Activated CD8-positive, alpha-beta T cell treated with anti-CD3 and anti-CD28 coated beads for 36 hours (primary cell): ENCODE measurements at regions not wholly inside any gene's neighbourhood (a gene's known extent, or its start where the extent isn't known, plus 50 kb on each side); places are given as distances from the start of the nearest gene placed in this dataset.

Experiments used
- ATAC-seq: fragments of 200-7000 bp; cut with Tn5 transposase; one replicate; pipeline ENCODE4 v1.10.0; 2021; ENCODE audit warnings: mild to moderate bottlenecking, moderate library complexity
- CTCF ChIA-PET: fragments of 350-600 bp; sonication (Branson Sonifier 250); formaldehyde crosslinking; loops from one replicate; lab custom pipeline; 2021; ENCODE audit warnings: antibody characterized with exemption; lab: Charles Lee
- POLR2A ChIA-PET: fragments of 350-600 bp; sonication (Branson Sonifier 250); formaldehyde crosslinking; loops from one replicate; lab custom pipeline; 2021; ENCODE audit warnings: antibody characterized with exemption; lab: Charles Lee
- DNase-seq: peaks from one replicate; pipeline ENCODE4 v3.0.0-alpha.2; 2020
- H3K27ac Mint-ChIP-seq: one replicate; pipeline ENCODE4 v1.8.0; 2021; ENCODE audit warnings: mild to moderate bottlenecking, mixed read lengths
- H3K27me3 Mint-ChIP-seq: one replicate; pipeline ENCODE4 v1.8.0; 2021; ENCODE audit warnings: mixed read lengths
- H3K36me3 Mint-ChIP-seq: one replicate; pipeline ENCODE4 v1.8.0; 2021; ENCODE audit warnings: low read depth, mixed read lengths
- H3K4me1 Mint-ChIP-seq: one replicate; pipeline ENCODE4 v1.8.0; 2021; ENCODE audit warnings: low read depth, mixed read lengths
- H3K4me3 Mint-ChIP-seq: one replicate; pipeline ENCODE4 v1.8.0; 2021; ENCODE audit warnings: mild to moderate bottlenecking, moderate library complexity, mixed read lengths
- H3K9me3 Mint-ChIP-seq: one replicate; pipeline ENCODE4 v1.8.0; 2021; ENCODE audit warnings: mixed read lengths
- intact Hi-C: fragments of 100-400 bp; cut with micrococcal nuclease; formaldehyde crosslinking; loops from one replicate; pipeline ENCODE4 v1.10.0; 2022
- TF ChIP-seq, protein P1 (sequence below): fragments of 200-600 bp; IDR thresholded peaks from one replicate; pipeline ENCODE4 v1.8.0; 2022; ENCODE audit warnings: antibody characterized with exemption, mild to moderate bottlenecking

DNA sequence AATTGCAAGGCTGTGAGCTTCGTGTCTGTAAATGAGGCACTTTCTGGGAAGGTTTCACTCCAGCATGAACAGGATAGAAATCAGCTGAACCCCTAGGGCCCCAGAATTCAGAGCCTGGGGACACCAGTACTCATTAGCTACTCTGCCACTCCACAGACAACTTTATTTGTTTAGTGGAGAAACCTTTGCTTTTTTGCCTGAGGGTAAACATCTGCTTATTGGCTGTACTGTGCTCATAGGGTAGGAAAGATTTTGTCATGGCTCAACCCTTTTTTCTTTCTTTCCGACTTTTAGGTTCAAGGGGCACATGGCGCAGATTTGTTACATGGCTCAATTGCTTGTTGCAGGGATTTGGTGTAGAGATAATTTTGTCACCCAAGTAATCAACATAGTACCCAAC is 138.4 kb upstream of the BACE2 start:
- no peaks in the 10 kb centered on the region for H3K9me3 Mint-ChIP-seq
- no peaks in the 10 kb centered on the region for H3K4me1 Mint-ChIP-seq
- intact Hi-C loops = no loop called here
- no peaks in the 10 kb centered on the region for H3K36me3 Mint-ChIP-seq
- TF ChIP-seq, protein P1, sequence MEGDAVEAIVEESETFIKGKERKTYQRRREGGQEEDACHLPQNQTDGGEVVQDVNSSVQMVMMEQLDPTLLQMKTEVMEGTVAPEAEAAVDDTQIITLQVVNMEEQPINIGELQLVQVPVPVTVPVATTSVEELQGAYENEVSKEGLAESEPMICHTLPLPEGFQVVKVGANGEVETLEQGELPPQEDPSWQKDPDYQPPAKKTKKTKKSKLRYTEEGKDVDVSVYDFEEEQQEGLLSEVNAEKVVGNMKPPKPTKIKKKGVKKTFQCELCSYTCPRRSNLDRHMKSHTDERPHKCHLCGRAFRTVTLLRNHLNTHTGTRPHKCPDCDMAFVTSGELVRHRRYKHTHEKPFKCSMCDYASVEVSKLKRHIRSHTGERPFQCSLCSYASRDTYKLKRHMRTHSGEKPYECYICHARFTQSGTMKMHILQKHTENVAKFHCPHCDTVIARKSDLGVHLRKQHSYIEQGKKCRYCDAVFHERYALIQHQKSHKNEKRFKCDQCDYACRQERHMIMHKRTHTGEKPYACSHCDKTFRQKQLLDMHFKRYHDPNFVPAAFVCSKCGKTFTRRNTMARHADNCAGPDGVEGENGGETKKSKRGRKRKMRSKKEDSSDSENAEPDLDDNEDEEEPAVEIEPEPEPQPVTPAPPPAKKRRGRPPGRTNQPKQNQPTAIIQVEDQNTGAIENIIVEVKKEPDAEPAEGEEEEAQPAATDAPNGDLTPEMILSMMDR = no peak
- POLR2A ChIA-PET = no interaction called here
- no peak for DNase-seq
- H3K27me3 Mint-ChIP-seq = peaks cover 14% of the 10 kb centered on the region
- CTCF ChIA-PET = no interaction called here
- H3K4me3 Mint-ChIP-seq = no peak overlapping the region
- no peak overlapping the region for H3K27ac Mint-ChIP-seq
- no peak for ATAC-seq

DNA sequence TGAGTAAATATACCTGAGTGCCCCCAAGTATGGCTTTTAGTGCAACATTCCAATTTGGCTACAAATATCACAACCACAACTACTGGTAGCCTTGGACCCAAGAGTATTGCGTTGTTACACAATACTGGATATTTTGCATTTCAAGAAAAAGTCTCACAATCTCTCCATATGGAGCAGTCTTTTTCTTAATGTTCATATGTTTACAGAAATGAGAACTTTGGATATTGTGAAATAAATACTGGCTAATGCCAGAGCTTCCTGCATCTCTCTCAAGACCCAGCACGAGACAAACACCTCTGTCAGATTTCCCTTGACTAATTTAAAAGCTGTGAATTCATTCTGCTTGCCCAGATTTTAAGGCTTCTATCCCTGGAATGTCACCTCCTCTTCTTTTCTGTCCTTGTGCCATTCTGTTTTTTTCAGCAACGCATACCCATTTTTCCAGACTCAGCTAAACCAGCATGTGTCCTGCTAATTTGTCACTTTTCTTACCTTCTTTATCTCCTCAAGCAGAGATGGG is 136.2 kb upstream of the BACE2 start:
- DNase-seq (no peak), ATAC-seq (no peak)
- H3K4me1 Mint-ChIP-seq = no peaks in the 10 kb centered on the region
- H3K9me3 Mint-ChIP-seq = no peaks in the 10 kb centered on the region
- ChIA-PET CTCF (no interaction called here), POLR2A (no interaction called here)
- H3K27me3 Mint-ChIP-seq = peaks cover 14% of the 10 kb centered on the region
- H3K36me3 Mint-ChIP-seq = no peaks in the 10 kb centered on the region
- H3K4me3 Mint-ChIP-seq = no peak overlapping the region
- TF ChIP-seq, protein P1 = no peak
- intact Hi-C loops = loop anchor here (10.0 kb wide), 1 partner anchor 63 kb away; no protein-coding TSS in a partner anchor
- no peak overlapping the region for H3K27ac Mint-ChIP-seq

DNA sequence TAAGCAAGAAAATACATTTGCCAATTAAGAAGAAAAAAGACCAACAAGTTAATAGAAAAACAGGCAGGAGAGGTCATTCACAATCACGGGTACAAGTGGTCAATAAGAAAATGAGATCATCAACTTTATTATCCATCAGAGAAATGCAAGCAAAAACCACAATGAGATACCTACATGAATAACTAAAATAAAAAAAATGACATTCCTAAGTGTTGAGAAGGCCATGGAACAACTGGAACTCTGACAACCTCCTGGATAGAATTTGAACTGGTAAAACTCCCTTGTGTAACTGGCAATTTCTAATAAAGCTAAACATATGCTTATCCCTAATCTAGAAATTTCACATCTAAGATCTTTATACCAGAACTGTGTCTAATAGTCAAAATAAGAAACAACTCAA is 135.4 kb upstream of the BACE2 start:
- ATAC-seq = no peak
- TF ChIP-seq, protein P1 = no peak
- DNase-seq = no peak
- intact Hi-C loops = loop anchor here (10.0 kb wide), 1 partner anchor 62 kb away; no protein-coding TSS in a partner anchor
- Mint-ChIP-seq H3K4me3 (no peak overlapping the region), H3K36me3 (no peaks in the 10 kb centered on the region), H3K4me1 (no peaks in the 10 kb centered on the region), H3K27ac (no peak overlapping the region), H3K27me3 (peaks cover 14% of the 10 kb centered on the region), H3K9me3 (no peaks in the 10 kb centered on the region)
- ChIA-PET CTCF (no interaction called here), POLR2A (no interaction called here)

DNA sequence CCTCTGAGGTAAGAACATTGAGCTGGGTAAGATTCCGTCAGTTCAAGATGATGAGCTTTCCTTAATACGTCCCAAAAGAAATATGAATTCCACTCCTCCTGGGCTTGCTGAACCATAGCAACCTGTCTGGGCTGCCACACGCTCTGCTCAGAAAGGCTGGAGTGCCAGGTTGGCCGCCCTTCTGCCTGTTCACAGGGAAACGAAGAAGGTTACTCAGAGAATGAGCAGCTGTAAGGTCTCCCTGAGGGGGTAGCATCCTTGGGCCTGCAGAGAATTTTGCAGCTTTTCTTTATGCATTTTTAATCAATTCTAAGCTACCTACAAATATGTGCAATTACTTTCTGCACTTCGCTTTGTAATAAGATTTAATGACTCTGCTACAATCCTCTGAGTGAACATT is 130.7 kb upstream of the BACE2 start:
- no peak for ATAC-seq
- peaks cover 8% of the 10 kb centered on the region for H3K27me3 Mint-ChIP-seq

DNA sequence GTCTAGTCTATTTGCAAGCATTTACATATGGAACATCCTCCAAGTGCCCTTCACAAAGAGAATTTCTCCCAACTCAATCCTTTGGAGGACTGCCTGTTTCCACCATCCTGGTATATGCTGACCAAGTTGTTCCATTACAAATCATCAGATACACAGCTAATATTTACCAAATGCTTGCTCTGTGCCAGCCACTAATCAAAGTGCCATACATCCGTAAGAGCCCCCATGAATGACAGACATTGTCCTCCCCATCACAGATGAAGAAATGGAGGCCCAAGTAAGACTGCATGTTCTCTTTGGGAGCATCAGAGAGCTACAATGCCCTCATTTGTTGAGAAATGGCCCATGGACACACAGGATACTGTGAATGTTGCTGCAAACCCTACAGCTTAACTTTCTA is 130.0 kb upstream of the BACE2 start:
- POLR2A ChIA-PET = no interaction called here
- Mint-ChIP-seq H3K4me3 (no peak overlapping the region), H3K27me3 (peaks cover 3% of the 10 kb centered on the region), H3K36me3 (no peaks in the 10 kb centered on the region), H3K9me3 (no peaks in the 10 kb centered on the region), H3K4me1 (no peaks in the 10 kb centered on the region), H3K27ac (no peak overlapping the region)
- DNase-seq (no peak), ATAC-seq (no peak)
- CTCF ChIA-PET = interaction anchor here (0.8 kb wide), 1 partner anchor 16 kb away, joined by 3 read pairs; no protein-coding TSS in a partner anchor
- TF ChIP-seq, protein P1 = no peak
- intact Hi-C loops = loop anchor here (10.0 kb wide), 1 partner anchor 57 kb away; no protein-coding TSS in a partner anchor

More for the DNA sequence above, 130.7 kb upstream of the BACE2 start:
- ChIA-PET POLR2A (no interaction called here), CTCF (interaction anchor here (0.8 kb wide), 1 partner anchor 15 kb away, joined by 3 read pairs; no protein-coding TSS in a partner anchor)
- TF ChIP-seq, protein P1 = no peak
- H3K9me3 Mint-ChIP-seq = no peaks in the 10 kb centered on the region
- H3K4me3 Mint-ChIP-seq = no peak overlapping the region
- H3K4me1 Mint-ChIP-seq = no peaks in the 10 kb centered on the region
- H3K36me3 Mint-ChIP-seq = no peaks in the 10 kb centered on the region
- no peak overlapping the region for H3K27ac Mint-ChIP-seq
- DNase-seq = no peak
- intact Hi-C loops = loop anchor here (10.0 kb wide), 1 partner anchor 58 kb away; no protein-coding TSS in a partner anchor
